ENCODE measurements at regions not wholly inside any gene's neighbourhood (a gene's known extent, or its start where the extent isn't known, plus 50 kb on each side); places are given as distances from the start of the nearest gene placed in this dataset.
A peak's percentile ranks its signal among the peaks of the same experiment; 100 is the strongest.

- DNase-seq (ENCODE audit: low spot score in 2 of 2) = peak in 1 of 2 experiments; percentile 10
- Histone ChIP-seq H3K4me3 (no peak overlapping the region), H3K27me3 (ENCODE audit: low read depth) (no peaks in the 10 kb centered on the region), H3K9me3 (no peaks in the 10 kb centered on the region), H3K4me1 (no peaks in the 10 kb centered on the region), H3K36me3 (replicated peaks) (no peaks in the 10 kb centered on the region)
- in situ Hi-C loops (cut with MboI; ENCODE audit: low sequenced_read_pairs) = no loop called here
Measured at GRCh38 chr11:33624083-33624482, 76.5 kb downstream of the C11orf91 start.

GRCh38 chr11:33622806-33623205, 77.8 kb downstream of the C11orf91 start:
- no peaks in the 10 kb centered on the region for H3K27me3 ChIP-seq (ENCODE audit: low read depth)
- DNase-seq (ENCODE audit: low spot score in 2 of 2) = no peak
- in situ Hi-C loops (cut with MboI; ENCODE audit: low sequenced_read_pairs) = no loop called here
- no peaks in the 10 kb centered on the region for H3K4me1 ChIP-seq
- H3K4me3 ChIP-seq = no peak overlapping the region
- H3K9me3 ChIP-seq = no peaks in the 10 kb centered on the region
- H3K36me3 ChIP-seq (replicated peaks) = no peaks in the 10 kb centered on the region

- Histone ChIP-seq H3K9me3 (no peaks in the 10 kb centered on the region), H3K36me3 (replicated peaks) (no peaks in the 10 kb centered on the region), H3K4me3 (no peak overlapping the region), H3K4me1 (no peaks in the 10 kb centered on the region), H3K27me3 (ENCODE audit: low read depth) (no peaks in the 10 kb centered on the region)
- in situ Hi-C loops (cut with MboI; ENCODE audit: low sequenced_read_pairs) = no loop called here
- no peak for DNase-seq (ENCODE audit: low spot score in 2 of 2)
Measured at GRCh38 chr11:33622186-33622585, 78.4 kb downstream of the C11orf91 start.

- no peaks in the 10 kb centered on the region for H3K27me3 ChIP-seq (ENCODE audit: low read depth)
- in situ Hi-C loops (cut with MboI; ENCODE audit: low sequenced_read_pairs) = no loop called here
- no peak overlapping the region for H3K4me3 ChIP-seq
- DNase-seq (ENCODE audit: low spot score in 2 of 2) = no peak
- no peaks in the 10 kb centered on the region for H3K4me1 ChIP-seq
- no peaks in the 10 kb centered on the region for H3K9me3 ChIP-seq
- H3K36me3 ChIP-seq (replicated peaks) = no peaks in the 10 kb centered on the region
Measured at GRCh38 chr11:33620423-33621171, 80.0 kb downstream of the C11orf91 start.

GRCh38 chr11:33618956-33619355, 81.7 kb downstream of the C11orf91 start:
- in situ Hi-C loops (cut with MboI; ENCODE audit: low sequenced_read_pairs) = no loop called here
- H3K4me1 ChIP-seq = no peaks in the 10 kb centered on the region
- no peaks in the 10 kb centered on the region for H3K27me3 ChIP-seq (ENCODE audit: low read depth)
- no peak overlapping the region for H3K4me3 ChIP-seq
- no peaks in the 10 kb centered on the region for H3K9me3 ChIP-seq
- no peaks in the 10 kb centered on the region for H3K36me3 ChIP-seq (replicated peaks)
- no peak for DNase-seq (ENCODE audit: low spot score in 2 of 2)

- H3K4me3 ChIP-seq = no peak overlapping the region
- DNase-seq (ENCODE audit: low spot score in 2 of 2) = no peak
- H3K4me1 ChIP-seq = no peaks in the 10 kb centered on the region
- no peaks in the 10 kb centered on the region for H3K36me3 ChIP-seq (replicated peaks)
- H3K27me3 ChIP-seq (ENCODE audit: low read depth) = no peaks in the 10 kb centered on the region
- no peaks in the 10 kb centered on the region for H3K9me3 ChIP-seq
- in situ Hi-C loops (cut with MboI; ENCODE audit: low sequenced_read_pairs) = no loop called here
Measured at GRCh38 chr11:33618351-33618710, 82.3 kb downstream of the C11orf91 start.

- no peaks in the 10 kb centered on the region for H3K9me3 ChIP-seq
- no peak overlapping the region for H3K4me3 ChIP-seq
- H3K36me3 ChIP-seq (replicated peaks) = no peaks in the 10 kb centered on the region
- in situ Hi-C loops (cut with MboI; ENCODE audit: low sequenced_read_pairs) = no loop called here
- no peak for DNase-seq (ENCODE audit: low spot score in 2 of 2)
- H3K4me1 ChIP-seq = no peaks in the 10 kb centered on the region
- no peaks in the 10 kb centered on the region for H3K27me3 ChIP-seq (ENCODE audit: low read depth)
Measured at GRCh38 chr11:33617672-33618350, 82.8 kb downstream of the C11orf91 start.

- no peaks in the 10 kb centered on the region for H3K4me1 ChIP-seq
- no peaks in the 10 kb centered on the region for H3K27me3 ChIP-seq (ENCODE audit: low read depth)
- no peaks in the 10 kb centered on the region for H3K36me3 ChIP-seq (replicated peaks)
- H3K9me3 ChIP-seq = no peaks in the 10 kb centered on the region
- in situ Hi-C loops (cut with MboI; ENCODE audit: low sequenced_read_pairs) = no loop called here
- H3K4me3 ChIP-seq = no peak overlapping the region
- DNase-seq (ENCODE audit: low spot score in 2 of 2) = no peak
Measured at GRCh38 chr11:33616552-33616951, 84.1 kb downstream of the C11orf91 start.

GRCh38 chr11:33615751-33616150, 84.9 kb downstream of the C11orf91 start:
- DNase-seq (ENCODE audit: low spot score in 2 of 2) = no peak
- H3K4me3 ChIP-seq = no peak overlapping the region
- H3K9me3 ChIP-seq = no peaks in the 10 kb centered on the region
- no peaks in the 10 kb centered on the region for H3K27me3 ChIP-seq (ENCODE audit: low read depth)
- in situ Hi-C loops (cut with MboI; ENCODE audit: low sequenced_read_pairs) = no loop called here
- H3K36me3 ChIP-seq (replicated peaks) = no peaks in the 10 kb centered on the region
- H3K4me1 ChIP-seq = no peaks in the 10 kb centered on the region

- Histone ChIP-seq H3K9me3 (no peaks in the 10 kb centered on the region), H3K4me3 (no peak overlapping the region), H3K36me3 (replicated peaks) (no peaks in the 10 kb centered on the region), H3K27me3 (ENCODE audit: low read depth) (no peaks in the 10 kb centered on the region), H3K4me1 (no peaks in the 10 kb centered on the region)
- in situ Hi-C loops (cut with MboI; ENCODE audit: low sequenced_read_pairs) = no loop called here
- DNase-seq (ENCODE audit: low spot score in 2 of 2) = no peak
Measured at GRCh38 chr11:33613404-33613803, 87.2 kb downstream of the C11orf91 start.

GRCh38 chr11:33610903-33611302, 89.7 kb downstream of the C11orf91 start:
- H3K9me3 ChIP-seq = no peaks in the 10 kb centered on the region
- H3K4me3 ChIP-seq = no peak overlapping the region
- in situ Hi-C loops (cut with MboI; ENCODE audit: low sequenced_read_pairs) = no loop called here
- H3K4me1 ChIP-seq = no peaks in the 10 kb centered on the region
- H3K27me3 ChIP-seq (ENCODE audit: low read depth) = no peaks in the 10 kb centered on the region
- H3K36me3 ChIP-seq (replicated peaks) = no peaks in the 10 kb centered on the region
- DNase-seq (ENCODE audit: low spot score in 2 of 2) = no peak

- H3K4me3 ChIP-seq = no peak overlapping the region
- in situ Hi-C loops (cut with MboI; ENCODE audit: low sequenced_read_pairs) = no loop called here
Measured at GRCh38 chr11:33608386-33608785, 92.2 kb downstream of the C11orf91 start.

GRCh38 chr11:33606762-33607161, 93.9 kb downstream of the C11orf91 start:
- in situ Hi-C loops (cut with MboI; ENCODE audit: low sequenced_read_pairs) = no loop called here

More at GRCh38 chr11:33608386-33608785, 92.2 kb downstream of the C11orf91 start:
- H3K36me3 ChIP-seq (replicated peaks) = no peaks in the 10 kb centered on the region
- DNase-seq (ENCODE audit: low spot score in 2 of 2) = no peak
- no peaks in the 10 kb centered on the region for H3K9me3 ChIP-seq
- no peaks in the 10 kb centered on the region for H3K4me1 ChIP-seq
- no peaks in the 10 kb centered on the region for H3K27me3 ChIP-seq (ENCODE audit: low read depth)

GRCh38 chr11:33605703-33606102, 94.9 kb downstream of the C11orf91 start:
- no peaks in the 10 kb centered on the region for H3K36me3 ChIP-seq (replicated peaks)
- H3K9me3 ChIP-seq = no peaks in the 10 kb centered on the region
- H3K4me1 ChIP-seq = no peaks in the 10 kb centered on the region
- no peak overlapping the region for H3K4me3 ChIP-seq
- in situ Hi-C loops (cut with MboI; ENCODE audit: low sequenced_read_pairs) = no loop called here
- H3K27me3 ChIP-seq (ENCODE audit: low read depth) = no peaks in the 10 kb centered on the region
- no peak for DNase-seq (ENCODE audit: low spot score in 2 of 2)

More at GRCh38 chr11:33606762-33607161, 93.9 kb downstream of the C11orf91 start:
- Histone ChIP-seq H3K36me3 (replicated peaks) (no peaks in the 10 kb centered on the region), H3K4me3 (no peak overlapping the region), H3K9me3 (no peaks in the 10 kb centered on the region), H3K4me1 (no peaks in the 10 kb centered on the region), H3K27me3 (ENCODE audit: low read depth) (no peaks in the 10 kb centered on the region)
- DNase-seq (ENCODE audit: low spot score in 2 of 2) = no peak

Data from HAP-1 (cell line).